Hematopoietic multipotent progenitor cell treated with erythropoietin and hydrocortisone succinate and interleukin-3 and kit ligand, for 6 days (in vitro differentiated cells): ENCODE measurements at regions not wholly inside any gene's neighbourhood (a gene's known extent, or its start where the extent isn't known, plus 50 kb on each side); places are given as distances from the start of the nearest gene placed in this dataset.

Experiments used
- DNase-seq: peaks from one replicate; pipeline ENCODE4 v3.0.0-alpha.2; 2015

DNA sequence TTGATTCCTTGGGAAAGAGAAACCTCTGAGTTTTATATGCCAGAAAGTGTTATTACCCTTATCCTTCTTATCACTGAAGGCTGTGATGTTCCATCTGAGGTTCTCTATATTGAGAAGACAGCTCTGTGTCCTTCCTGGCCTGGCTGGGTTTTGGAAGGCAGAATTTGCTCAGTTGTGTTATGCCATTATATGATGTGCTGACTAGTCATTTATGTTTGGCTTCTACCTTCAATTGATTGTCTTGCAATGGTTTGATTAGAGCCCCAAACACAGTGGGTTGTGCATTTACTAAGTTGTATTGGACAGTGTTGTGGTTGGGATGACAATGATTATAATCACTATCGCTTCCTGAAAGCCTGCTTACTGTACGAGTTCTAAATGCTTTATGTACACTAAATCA, 265.7 kb downstream of the SNAPC1 start:
- no peak for DNase-seq

GRCh38 chr14:62029569-62029924, 267.3 kb downstream of the SNAPC1 start:
- DNase-seq, result no peak

DNA sequence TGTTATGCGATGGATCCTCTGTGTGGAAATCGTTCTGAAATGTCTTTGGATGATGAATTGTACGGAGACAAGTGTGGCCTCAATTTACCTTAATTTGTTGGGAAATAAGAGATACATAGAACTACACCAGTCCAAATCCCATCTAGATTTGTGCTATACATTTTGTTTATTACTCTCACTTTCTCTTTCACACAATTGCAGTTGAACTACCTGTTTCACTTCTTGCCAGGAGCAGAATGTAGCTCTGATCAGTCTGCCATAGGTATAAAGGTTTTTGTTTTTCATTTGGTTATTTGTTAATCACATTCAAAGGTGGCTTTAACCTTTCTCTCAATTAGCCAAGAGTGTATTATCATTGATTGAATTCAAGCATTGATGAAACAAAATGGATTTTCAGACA, 268.2 kb downstream of the SNAPC1 start:
- DNase-seq, result no peak

DNA sequence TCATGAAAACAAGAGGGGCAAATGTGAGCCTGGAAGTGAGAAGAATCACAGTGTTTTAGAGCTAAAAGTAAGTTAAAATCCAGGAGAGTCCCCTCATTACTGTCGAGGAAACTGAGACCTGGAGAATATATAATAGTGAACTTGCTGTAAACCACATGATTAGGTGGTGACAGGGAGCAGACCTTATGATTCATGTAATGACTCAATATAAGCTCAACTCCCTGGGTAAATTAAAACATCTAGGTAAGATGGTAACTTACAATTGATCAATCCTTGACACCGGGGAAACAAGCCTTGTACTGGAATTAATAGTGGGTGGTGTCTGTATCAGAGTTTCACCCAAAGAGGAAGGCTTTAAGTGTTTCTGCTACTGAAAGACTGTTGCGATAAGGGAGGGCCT, 269.3 kb downstream of the SNAPC1 start:
- no peak for DNase-seq

GRCh38 chr14:62053188-62053587, 291.0 kb downstream of the SNAPC1 start:
- no peak for DNase-seq

DNA sequence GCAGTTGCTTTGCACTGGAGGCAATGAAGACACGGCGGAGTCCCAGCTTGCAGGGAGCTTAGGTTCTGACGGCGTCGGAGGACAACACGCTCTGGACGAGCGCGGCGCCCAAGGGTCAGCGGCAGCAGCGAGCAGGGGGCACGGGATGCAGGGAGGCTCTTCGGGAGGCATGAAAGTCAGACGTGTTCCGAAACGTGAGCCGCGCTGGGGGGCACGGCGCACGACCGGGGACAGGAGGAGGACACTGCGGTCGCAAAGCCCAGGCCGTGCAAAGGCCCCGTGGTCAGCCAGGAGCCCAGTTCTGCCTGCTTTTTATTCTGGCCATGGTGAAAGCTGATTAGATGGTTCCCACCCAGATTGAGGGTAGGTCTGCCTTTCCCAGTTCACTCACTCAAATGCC, 294.6 kb downstream of the SNAPC1 start:
- no peak for DNase-seq

GRCh38 chr14:62062645-62063044, 300.4 kb downstream of the SNAPC1 start:
- no peak for DNase-seq

GRCh38 chr14:62064751-62065323, 302.6 kb downstream of the SNAPC1 start:
- no peak for DNase-seq

DNA sequence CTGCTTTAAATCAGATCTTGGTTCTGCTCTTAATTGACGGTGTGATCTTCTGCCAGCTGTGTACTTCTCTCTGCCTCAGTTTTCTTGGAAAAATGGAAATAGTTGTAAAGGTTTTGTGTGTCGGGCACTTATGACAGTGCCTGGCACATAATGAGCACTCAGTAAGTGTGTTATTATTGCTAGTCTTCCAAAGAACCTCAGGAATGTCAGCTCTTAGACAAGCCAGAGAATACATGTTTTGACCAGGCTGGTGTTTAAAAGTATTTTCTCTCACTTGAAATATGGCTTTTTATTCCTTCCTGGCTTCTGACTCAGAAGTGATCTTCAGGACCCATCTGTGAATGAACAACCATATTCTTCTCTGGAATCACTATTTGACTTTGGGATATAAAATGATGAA, 304.1 kb downstream of the SNAPC1 start:
- DNase-seq, result no peak

GRCh38 chr14:62071039-62071438, 308.8 kb downstream of the SNAPC1 start:
- DNase-seq, result no peak

DNA sequence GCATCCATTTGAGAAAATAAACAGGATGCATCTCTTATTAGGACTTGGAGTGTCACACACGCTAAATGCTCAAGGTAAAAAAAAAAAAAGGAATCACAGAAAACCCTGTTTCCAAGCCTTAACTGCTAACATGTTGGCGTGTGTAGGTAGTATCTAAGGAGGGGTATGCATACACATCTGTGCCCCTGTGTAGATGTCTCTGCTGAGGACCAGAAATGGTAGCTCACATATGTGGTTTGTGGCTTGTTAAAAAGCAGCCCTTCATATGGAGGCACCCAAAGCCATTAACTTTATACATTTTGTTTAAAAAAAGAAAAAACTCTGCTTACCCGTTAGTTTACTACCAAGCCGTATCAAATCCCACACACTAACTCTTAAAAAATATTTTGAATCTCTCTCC, 314.1 kb downstream of the SNAPC1 start:
- no peak for DNase-seq

DNA sequence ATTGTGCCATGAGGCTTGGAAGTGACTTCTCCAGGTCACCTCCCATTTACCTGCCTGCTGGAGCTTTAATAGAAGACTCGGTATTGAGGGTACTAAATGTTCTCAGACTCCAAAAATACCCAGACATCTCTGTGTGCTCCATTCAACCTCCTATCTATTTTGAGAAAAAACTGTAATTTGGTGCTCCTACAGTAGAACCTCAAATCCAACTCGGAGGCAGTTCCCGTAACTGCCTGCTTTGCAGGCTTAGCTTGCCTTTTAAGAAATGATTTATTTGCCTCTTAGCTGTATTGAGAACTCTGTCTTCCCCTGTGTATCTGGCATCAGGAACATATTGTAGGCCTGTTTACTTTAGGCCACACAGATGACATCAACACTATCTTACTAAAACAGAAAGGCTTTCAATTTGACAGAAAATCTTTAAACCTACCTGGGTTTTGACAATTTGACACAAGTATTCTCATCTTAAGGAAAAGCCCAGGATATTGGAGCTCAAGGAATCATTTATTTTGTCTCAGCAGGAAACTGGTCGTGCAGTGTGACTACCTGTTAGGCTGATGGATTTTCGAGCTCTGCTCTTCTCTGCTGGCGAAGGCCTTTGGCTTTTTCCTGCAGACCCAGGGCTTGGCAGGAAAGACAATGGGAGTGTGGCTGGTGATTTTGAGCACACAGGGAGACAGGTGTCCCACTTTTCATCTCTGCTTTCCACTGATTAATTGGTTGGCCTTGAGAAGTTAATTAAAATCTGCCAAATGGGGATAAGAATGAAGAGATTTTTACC, 314.8 kb downstream of the SNAPC1 start:
- no peak for DNase-seq

DNA sequence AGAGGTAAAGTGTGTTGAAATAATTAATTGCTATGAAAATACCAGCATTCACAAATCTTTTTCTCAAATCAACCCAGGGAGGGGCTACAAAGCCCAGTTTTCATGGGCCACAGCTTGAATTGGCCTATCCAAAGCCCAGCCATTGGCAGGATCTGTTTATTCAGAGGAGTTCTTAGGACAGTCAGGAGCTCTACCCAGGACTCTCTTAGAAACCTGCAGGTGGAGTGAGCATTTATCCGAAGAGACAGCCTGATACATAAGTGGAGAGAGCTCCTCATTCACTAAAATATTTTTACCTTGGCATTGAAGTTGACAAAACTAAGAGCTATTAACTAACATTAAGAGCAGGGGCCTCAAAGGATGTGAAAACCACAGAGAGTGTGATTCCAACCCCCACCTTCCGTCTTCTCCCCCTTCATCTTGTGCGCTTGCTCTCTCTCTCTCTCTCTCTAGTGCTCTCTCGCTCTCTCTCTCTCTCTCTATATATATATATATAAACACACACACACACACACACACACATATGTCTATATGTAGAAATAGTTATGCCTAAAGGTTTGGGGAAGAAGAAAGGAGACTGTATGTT, 315.5 kb downstream of the SNAPC1 start:
- DNase-seq, result peak; percentile 2

DNA sequence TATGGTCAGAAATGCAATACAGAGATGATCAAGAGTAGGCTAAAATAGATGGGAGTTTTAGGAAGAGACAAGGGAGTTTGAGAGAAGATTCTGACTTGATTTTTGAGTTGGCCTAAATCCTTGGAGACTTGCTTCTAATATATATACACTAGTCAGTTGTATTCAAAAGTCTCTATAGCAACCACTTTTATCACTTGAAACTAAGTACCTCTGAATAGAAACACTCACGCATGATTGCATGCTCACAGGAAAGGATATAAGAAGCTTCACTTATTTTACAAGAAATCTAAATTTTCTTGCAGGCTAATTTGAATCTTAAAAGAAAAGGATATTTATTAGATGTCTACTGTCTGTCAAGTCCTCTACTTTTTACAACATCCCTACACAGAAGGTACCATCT, 316.8 kb downstream of the SNAPC1 start:
- no peak for DNase-seq

DNA sequence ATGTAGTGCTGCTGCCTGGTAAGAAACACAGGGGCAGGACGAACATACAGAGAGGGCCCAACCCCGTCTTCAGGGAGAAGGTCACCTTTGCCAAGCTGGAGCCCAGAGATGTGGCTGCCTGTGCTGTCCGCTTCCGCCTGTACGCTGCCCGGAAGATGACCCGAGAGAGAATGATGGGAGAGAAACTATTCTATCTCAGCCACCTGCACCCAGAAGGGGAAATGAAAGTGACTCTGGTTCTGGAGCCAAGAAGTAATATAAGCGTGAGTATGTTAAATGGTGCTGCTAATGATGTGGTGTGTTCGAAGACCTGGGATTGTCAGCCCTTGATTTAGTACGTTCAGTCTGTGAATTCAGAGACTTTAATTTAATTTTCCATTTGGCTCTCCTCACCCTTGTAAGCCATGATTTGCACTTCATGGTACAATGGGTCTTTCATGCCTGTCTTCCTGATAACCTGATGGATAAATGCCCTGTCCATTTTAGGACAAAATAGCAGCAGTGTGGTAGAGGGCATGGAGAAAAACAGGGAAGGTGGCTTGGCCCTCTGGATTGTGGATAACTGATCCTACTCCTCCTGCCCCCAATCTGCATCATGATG, 318.9 kb downstream of the SNAPC1 start:
- no peak for DNase-seq

DNA sequence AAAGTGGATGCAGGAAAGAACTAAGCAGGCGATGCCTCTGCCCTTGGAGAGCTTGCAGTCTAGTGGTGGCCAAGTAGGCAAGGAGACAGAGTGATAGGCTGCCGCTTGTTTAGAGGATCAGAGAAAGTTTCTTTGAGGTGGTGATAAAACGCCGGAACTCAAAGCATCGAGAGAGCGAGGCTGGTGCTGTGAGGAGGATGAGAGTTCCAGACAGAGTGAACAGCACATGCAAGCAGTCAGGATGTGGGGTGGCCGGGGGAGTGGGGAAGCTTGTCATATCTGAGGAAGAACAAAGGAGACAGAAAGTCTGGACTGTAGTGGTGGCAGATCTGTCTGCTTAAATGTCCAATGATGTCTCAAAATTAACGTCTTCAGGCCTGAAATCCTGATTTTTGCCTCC, 319.7 kb downstream of the SNAPC1 start:
- DNase-seq, result no peak

GRCh38 chr14:62082779-62083178, 320.6 kb downstream of the SNAPC1 start:
- DNase-seq, result no peak

- DNase-seq, result no peak
Observed at GRCh38 chr14:62084020-62084419, 321.8 kb downstream of the SNAPC1 start.

- DNase-seq, result no peak
Observed at GRCh38 chr14:62087191-62087590, 325.0 kb downstream of the SNAPC1 start.

DNA sequence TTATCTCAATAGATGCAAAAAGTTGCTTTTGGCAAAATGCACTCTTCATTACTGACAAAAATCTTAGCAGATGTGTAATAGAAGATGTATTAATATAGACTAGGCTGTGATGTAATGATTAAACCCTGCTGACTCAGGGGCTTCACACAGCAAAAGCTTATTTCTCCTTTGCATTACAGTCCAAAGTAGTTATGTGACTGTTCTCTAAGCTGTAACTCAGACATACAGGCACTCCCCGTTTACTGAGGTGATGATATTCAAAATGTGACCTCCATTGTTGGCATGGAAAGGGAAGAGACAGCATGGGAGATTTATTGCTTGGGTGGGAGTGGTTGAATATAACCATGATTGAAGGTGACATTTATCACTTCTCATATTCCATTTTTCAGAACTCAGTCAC, 331.5 kb downstream of the SNAPC1 start:
- DNase-seq, result no peak

- DNase-seq, result no peak
Observed at GRCh38 chr14:62097072-62097471, 334.9 kb downstream of the SNAPC1 start.

GRCh38 chr14:62097824-62098223, 335.6 kb downstream of the SNAPC1 start:
- DNase-seq, result no peak

GRCh38 chr14:62098357-62098756, 336.1 kb downstream of the SNAPC1 start:
- DNase-seq, result no peak

DNA sequence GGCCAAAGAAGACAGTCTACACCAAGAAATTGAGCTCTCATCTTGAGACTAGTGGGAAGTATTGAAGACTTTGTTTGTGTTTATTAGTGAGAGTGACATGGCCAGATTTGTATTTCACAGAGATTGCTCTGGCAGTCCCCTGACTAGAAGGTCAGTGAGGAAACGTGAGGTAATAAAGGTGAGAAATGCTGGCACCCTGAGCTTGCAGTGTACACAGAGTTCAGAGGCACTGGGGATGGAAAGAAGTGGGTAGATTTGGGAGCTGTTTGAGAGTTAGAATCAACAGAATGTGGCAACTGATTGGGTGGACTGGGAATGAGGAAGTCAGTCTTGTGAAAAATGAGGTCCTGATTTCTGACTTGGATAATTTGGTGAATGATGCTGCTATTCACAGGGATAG, 336.9 kb downstream of the SNAPC1 start:
- no peak for DNase-seq
